ENCODE measurements at regions not wholly inside any gene's neighbourhood (a gene's known extent, or its start where the extent isn't known, plus 50 kb on each side); places are given as distances from the start of the nearest gene placed in this dataset.

GRCh38 chr10:10914144-10914543, 103.5 kb upstream of the CELF2 start:
- no peak for TF ChIP-seq CTCF (conservative IDR thresholded peaks at IDR 0.05)
- no peak for TF ChIP-seq EZH2 (IDR thresholded peaks at IDR 0.05; ENCODE audit: low read depth)
